GM18499 (cell line): ENCODE measurements at regions not wholly inside any gene's neighbourhood (a gene's known extent, or its start where the extent isn't known, plus 50 kb on each side); places are given as distances from the start of the nearest gene placed in this dataset.

Source experiments
- ATAC-seq: cut with Tn5 transposase; IDR thresholded peaks from one replicate; pipeline ENCODE4 v1.9.1; 2021; ENCODE audit warnings: moderate number of reproducible peaks; ENCODE audit not compliant: insufficient read depth, unreplicated experiment

GRCh38 chr3:159113221-159113875, 311.5 kb downstream of the MFSD1 start:
- no peak for ATAC-seq

GRCh38 chr3:159114582-159114981, 312.7 kb downstream of the MFSD1 start:
- no peak for ATAC-seq

- no peak for ATAC-seq
Observed at GRCh38 chr3:159123877-159124276, 322.0 kb downstream of the MFSD1 start.

GRCh38 chr3:159126261-159127020, 324.6 kb downstream of the MFSD1 start:
- no peak for ATAC-seq

- no peak for ATAC-seq
Observed at GRCh38 chr3:159127021-159127392, 325.2 kb downstream of the MFSD1 start.

GRCh38 chr3:159128628-159129027, 326.8 kb downstream of the MFSD1 start:
- no peak for ATAC-seq

GRCh38 chr3:159130108-159130507, 328.3 kb downstream of the MFSD1 start:
- ATAC-seq, result no peak

- ATAC-seq, result no peak
Observed at GRCh38 chr3:159131376-159131775, 329.5 kb downstream of the MFSD1 start.

- no peak for ATAC-seq
Observed at GRCh38 chr3:159137949-159138348, 336.1 kb downstream of the MFSD1 start.

GRCh38 chr3:159139326-159139725, 337.5 kb downstream of the MFSD1 start:
- no peak for ATAC-seq

GRCh38 chr3:159144472-159144871, 342.6 kb downstream of the MFSD1 start:
- ATAC-seq, result no peak

- no peak for ATAC-seq
Observed at GRCh38 chr3:159144891-159145290, 343.0 kb downstream of the MFSD1 start.

- no peak for ATAC-seq
Observed at GRCh38 chr3:159146392-159146791, 344.5 kb downstream of the MFSD1 start.

GRCh38 chr3:159146856-159147435, 345.1 kb downstream of the MFSD1 start:
- no peak for ATAC-seq

GRCh38 chr3:159147813-159148212, 346.0 kb downstream of the MFSD1 start:
- no peak for ATAC-seq

- no peak for ATAC-seq
Observed at GRCh38 chr3:159148466-159148865, 346.6 kb downstream of the MFSD1 start.

GRCh38 chr3:159149131-159149530, 347.3 kb downstream of the MFSD1 start:
- ATAC-seq, result no peak

- ATAC-seq, result no peak
Observed at GRCh38 chr3:159149633-159150032, 347.8 kb downstream of the MFSD1 start.

- no peak for ATAC-seq
Observed at GRCh38 chr3:159150180-159150579, 348.3 kb downstream of the MFSD1 start.

GRCh38 chr3:159151130-159151529, 349.3 kb downstream of the MFSD1 start:
- no peak for ATAC-seq

GRCh38 chr3:159157275-159157674, 355.4 kb downstream of the MFSD1 start:
- ATAC-seq, result no peak

GRCh38 chr3:159158213-159158612, 356.4 kb downstream of the MFSD1 start:
- no peak for ATAC-seq
